Effector memory CD4-positive, alpha-beta T cell (primary cell): ENCODE measurements at regions not wholly inside any gene's neighbourhood (a gene's known extent, or its start where the extent isn't known, plus 50 kb on each side); places are given as distances from the start of the nearest gene placed in this dataset.

Source experiments
- DNase-seq, 3 donors: peaks; one replicate each; pipeline ENCODE4 v3.0.0-alpha.2; 2020
- H3K27ac ChIP-seq: 2 replicates; pipeline ENCODE4 v1.7.0; 2013; ENCODE audit warnings: mild to moderate bottlenecking, low read length, moderate library complexity; ENCODE audit not compliant: insufficient read depth, poor library complexity, severe bottlenecking
- H3K27me3 ChIP-seq: replicated peaks from 2 replicates; pipeline ENCODE4 v1.7.0; 2013; ENCODE audit warnings: mild to moderate bottlenecking, low read length; ENCODE audit not compliant: insufficient read depth, control insufficient read depth, poor library complexity, severe bottlenecking
- H3K36me3 ChIP-seq: 2 replicates; pipeline ENCODE4 v1.7.0; 2013; ENCODE audit warnings: mild to moderate bottlenecking, low read length, moderate library complexity; ENCODE audit not compliant: control insufficient read depth, insufficient read depth
- H3K4me1 ChIP-seq: 2 replicates; pipeline ENCODE4 v1.7.0; 2013; ENCODE audit warnings: low read length, mild to moderate bottlenecking; ENCODE audit not compliant: control insufficient read depth, insufficient read depth, poor library complexity, severe bottlenecking
- H3K4me3 ChIP-seq: 2 replicates; pipeline ENCODE4 v1.7.0; 2013; ENCODE audit warnings: low read length, low read depth, mild to moderate bottlenecking; ENCODE audit not compliant: insufficient read depth, poor library complexity, severe bottlenecking
- H3K9me3 ChIP-seq: 2 replicates; pipeline ENCODE4 v1.7.0; 2013; ENCODE audit warnings: mild to moderate bottlenecking, low read length, moderate library complexity; ENCODE audit not compliant: control insufficient read depth

GRCh38 chr6:120348926-120349325 lies 985.4 kb downstream of the TBC1D32 start:
- Histone ChIP-seq H3K4me1 (no peaks in the 10 kb centered on the region), H3K27me3 (no peaks in the 10 kb centered on the region)
- no peak for DNase-seq

GRCh38 chr6:120328521-120328920 lies 979.0 kb upstream of the MAN1A1 start:
- Histone ChIP-seq H3K27me3 (no peaks in the 10 kb centered on the region), H3K4me3 (no peak overlapping the region), H3K4me1 (no peaks in the 10 kb centered on the region), H3K27ac (no peak overlapping the region), H3K36me3 (no peaks in the 10 kb centered on the region), H3K9me3 (no peaks in the 10 kb centered on the region)
- no peak for DNase-seq

More at GRCh38 chr6:120348926-120349325, 985.4 kb downstream of the TBC1D32 start:
- Histone ChIP-seq H3K9me3 (no peaks in the 10 kb centered on the region), H3K36me3 (no peaks in the 10 kb centered on the region), H3K27ac (no peak overlapping the region), H3K4me3 (no peak overlapping the region)

GRCh38 chr6:120320481-120321162 lies 971.1 kb upstream of the MAN1A1 start:
- DNase-seq = no peak
- Histone ChIP-seq H3K27ac (no peak overlapping the region), H3K4me1 (no peaks in the 10 kb centered on the region), H3K4me3 (no peak overlapping the region), H3K36me3 (no peaks in the 10 kb centered on the region), H3K27me3 (no peaks in the 10 kb centered on the region), H3K9me3 (no peaks in the 10 kb centered on the region)

DNA sequence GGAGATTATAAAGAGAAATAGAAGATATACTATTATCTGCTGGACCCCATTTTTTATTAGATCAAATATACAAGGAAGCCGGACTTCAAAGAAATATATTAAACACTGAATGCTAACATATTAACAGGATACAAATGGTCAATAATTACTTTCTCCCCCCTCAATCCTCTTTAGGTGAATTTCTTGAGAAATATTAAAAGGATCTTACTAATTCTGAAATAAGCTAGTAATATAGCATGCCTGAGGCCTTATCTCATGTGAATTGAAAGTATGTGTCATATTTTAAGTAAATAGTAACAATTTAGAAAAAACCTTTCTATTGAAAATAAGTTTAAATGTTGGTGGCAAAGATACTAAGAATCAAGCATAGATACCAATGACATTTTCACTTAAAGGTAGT lies 954.7 kb upstream of the MAN1A1 start:
- H3K36me3 ChIP-seq = no peaks in the 10 kb centered on the region
- H3K4me3 ChIP-seq = no peak overlapping the region
- no peaks in the 10 kb centered on the region for H3K27me3 ChIP-seq
- no peaks in the 10 kb centered on the region for H3K9me3 ChIP-seq
- H3K4me1 ChIP-seq = no peaks in the 10 kb centered on the region
- no peak overlapping the region for H3K27ac ChIP-seq
- DNase-seq = no peak

- no peak for DNase-seq
- H3K4me3 ChIP-seq = no peak overlapping the region
- no peaks in the 10 kb centered on the region for H3K36me3 ChIP-seq
- no peaks in the 10 kb centered on the region for H3K4me1 ChIP-seq
- H3K9me3 ChIP-seq = no peaks in the 10 kb centered on the region
- H3K27me3 ChIP-seq = no peaks in the 10 kb centered on the region
- no peak overlapping the region for H3K27ac ChIP-seq
These were observed 954.0 kb upstream of the MAN1A1 start for GRCh38 chr6:120303527-120303926.

GRCh38 chr6:120302041-120302440 lies 952.5 kb upstream of the MAN1A1 start:
- Histone ChIP-seq H3K36me3 (no peaks in the 10 kb centered on the region), H3K27ac (no peak overlapping the region), H3K27me3 (no peaks in the 10 kb centered on the region), H3K4me3 (no peak overlapping the region), H3K9me3 (no peaks in the 10 kb centered on the region), H3K4me1 (no peaks in the 10 kb centered on the region)
- no peak for DNase-seq

DNA sequence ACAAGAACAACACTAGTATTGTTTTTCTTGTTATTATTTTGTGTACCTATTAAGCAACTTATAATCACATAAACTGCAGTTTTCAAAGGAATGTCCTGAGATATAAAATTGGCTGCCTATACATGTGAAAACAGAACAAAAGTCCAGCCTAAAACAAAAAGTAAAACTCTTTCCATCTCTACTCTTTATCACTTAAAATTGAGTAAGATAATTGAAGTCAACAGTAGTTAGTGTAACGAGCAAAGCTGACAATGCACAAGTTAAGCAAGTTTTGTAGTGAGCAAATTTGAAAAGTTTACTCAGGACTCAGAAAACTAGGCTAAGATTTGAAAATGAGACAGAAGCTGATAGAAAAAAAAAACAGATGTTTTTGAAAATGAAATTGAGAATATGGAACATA lies 941.4 kb upstream of the MAN1A1 start:
- no peaks in the 10 kb centered on the region for H3K36me3 ChIP-seq
- DNase-seq = no peak
- H3K27me3 ChIP-seq = no peaks in the 10 kb centered on the region
- H3K4me3 ChIP-seq = no peak overlapping the region
- H3K9me3 ChIP-seq = no peaks in the 10 kb centered on the region
- no peak overlapping the region for H3K27ac ChIP-seq
- no peaks in the 10 kb centered on the region for H3K4me1 ChIP-seq

DNA sequence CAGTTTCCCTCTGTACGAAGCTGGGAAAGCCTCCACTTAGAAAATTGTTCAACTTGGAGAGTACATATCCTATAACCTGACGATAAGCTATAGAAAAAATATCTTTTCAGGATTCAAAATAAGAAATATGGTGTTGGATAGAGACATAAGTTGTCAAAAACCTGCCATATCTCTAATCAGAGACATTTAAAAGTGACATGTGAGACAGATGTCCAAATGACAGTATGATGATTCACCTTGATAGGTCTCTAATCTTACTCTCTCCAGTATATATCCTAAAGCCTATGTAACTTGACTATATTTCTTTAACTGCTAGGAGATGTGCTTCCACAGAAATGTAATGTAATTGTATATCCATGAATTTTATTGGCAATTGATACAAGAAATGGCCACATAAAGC lies 932.4 kb upstream of the MAN1A1 start:
- H3K27me3 ChIP-seq = no peaks in the 10 kb centered on the region
- H3K4me1 ChIP-seq = no peaks in the 10 kb centered on the region
- no peak for DNase-seq
- no peaks in the 10 kb centered on the region for H3K36me3 ChIP-seq
- H3K9me3 ChIP-seq = no peaks in the 10 kb centered on the region
- H3K4me3 ChIP-seq = no peak overlapping the region
- H3K27ac ChIP-seq = no peak overlapping the region

DNA sequence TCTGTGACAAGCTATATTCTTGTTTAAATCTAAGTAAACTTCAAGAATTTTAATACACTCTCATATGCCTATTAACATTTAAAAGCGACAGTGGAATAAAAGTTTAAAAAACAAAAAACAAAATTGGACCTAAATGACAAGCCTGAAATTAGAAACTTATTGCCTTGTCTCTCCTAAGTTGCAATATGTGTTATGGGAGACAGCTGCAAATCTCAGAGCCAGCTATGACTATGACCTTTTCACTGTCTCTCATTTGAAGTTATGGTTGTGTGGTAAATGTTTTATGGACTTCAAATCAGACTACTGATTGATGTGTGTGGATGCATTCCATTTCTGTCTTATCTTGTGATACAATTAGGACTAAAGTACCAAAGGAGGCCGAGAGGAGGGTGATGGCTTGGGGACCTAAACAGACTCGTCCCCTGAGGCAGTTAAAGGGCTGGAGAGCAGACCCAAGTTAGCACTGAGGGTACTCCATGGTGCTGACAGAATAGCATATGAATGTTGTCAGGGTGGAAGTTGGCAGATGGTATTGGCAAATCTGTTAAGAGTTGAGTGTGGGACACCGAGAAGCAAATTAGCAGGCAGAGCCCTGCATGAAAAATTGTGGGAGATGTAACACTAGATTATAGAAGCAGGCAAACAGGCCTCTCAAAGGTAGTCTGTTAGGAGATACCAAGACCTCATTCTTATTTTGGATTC lies 930.1 kb upstream of the MAN1A1 start:
- Histone ChIP-seq H3K4me1 (no peaks in the 10 kb centered on the region), H3K27me3 (no peaks in the 10 kb centered on the region), H3K27ac (no peak overlapping the region), H3K36me3 (no peaks in the 10 kb centered on the region), H3K9me3 (no peaks in the 10 kb centered on the region), H3K4me3 (no peak overlapping the region)
- DNase-seq = no peak

DNA sequence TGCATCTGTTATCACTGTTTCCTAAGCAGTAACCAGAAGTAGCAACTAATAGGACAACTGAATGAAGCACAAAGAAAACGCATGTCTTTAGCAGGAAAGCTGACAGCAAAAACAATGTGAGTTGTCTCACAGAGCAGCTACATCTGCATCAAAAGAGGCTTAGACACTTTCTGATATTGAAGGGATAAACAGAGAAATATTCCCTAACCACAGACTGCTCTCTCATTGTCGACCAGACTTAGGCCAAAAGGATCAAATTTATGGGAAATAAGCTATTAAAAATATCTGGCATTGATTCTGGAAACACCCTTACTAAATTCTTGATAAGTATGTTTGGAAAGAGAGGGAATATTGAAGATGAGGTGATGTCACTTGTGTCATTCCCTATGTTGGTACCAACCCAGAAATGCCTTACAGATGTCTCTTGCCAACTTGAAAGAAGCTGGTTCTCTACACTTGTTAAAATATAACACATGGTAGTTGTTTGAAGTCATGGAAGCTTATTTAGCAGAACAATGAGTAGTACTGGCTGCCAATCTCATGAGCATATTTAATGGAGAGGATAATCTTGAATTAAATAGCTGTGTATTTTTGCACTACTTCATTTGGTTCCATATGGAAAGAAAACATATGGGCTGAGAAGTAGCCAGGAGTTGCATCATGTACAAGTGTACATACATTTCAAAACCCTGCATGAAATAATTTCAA lies 929.3 kb upstream of the MAN1A1 start:
- DNase-seq = no peak
- no peak overlapping the region for H3K27ac ChIP-seq
- no peaks in the 10 kb centered on the region for H3K9me3 ChIP-seq
- no peaks in the 10 kb centered on the region for H3K4me1 ChIP-seq
- H3K27me3 ChIP-seq = no peaks in the 10 kb centered on the region
- no peaks in the 10 kb centered on the region for H3K36me3 ChIP-seq
- H3K4me3 ChIP-seq = no peak overlapping the region
